SIG-M5 treated with dmso at 0.1 percent for 504 hours (cell line): ENCODE measurements at regions not wholly inside any gene's neighbourhood (a gene's known extent, or its start where the extent isn't known, plus 50 kb on each side); places are given as distances from the start of the nearest gene placed in this dataset.

Experiments
- DNase-seq: peaks from one replicate; lab custom pipeline; 2025; ENCODE audit not compliant: unreplicated experiment; lab: John Stamatoyannopoulos, UW

- DNase-seq, result no peak
These were observed 243.7 kb upstream of the PHYHIPL start for GRCh38 chr10:58932577-58933314.

GRCh38 chr10:58936364-58936763, 240.1 kb upstream of the PHYHIPL start:
- no peak for DNase-seq

- DNase-seq, result no peak
These were observed 239.0 kb upstream of the PHYHIPL start for GRCh38 chr10:58937423-58937822.

GRCh38 chr10:58942724-58943123, 233.7 kb upstream of the PHYHIPL start:
- no peak for DNase-seq

GRCh38 chr10:58943256-58943890, 233.1 kb upstream of the PHYHIPL start:
- DNase-seq, result no peak

GRCh38 chr10:58943960-58944359, 232.5 kb upstream of the PHYHIPL start:
- no peak for DNase-seq

- DNase-seq, result no peak
These were observed 228.1 kb upstream of the PHYHIPL start for GRCh38 chr10:58948303-58948702.

- no peak for DNase-seq
These were observed 225.8 kb upstream of the PHYHIPL start for GRCh38 chr10:58950618-58951017.

- no peak for DNase-seq
These were observed 225.4 kb upstream of the PHYHIPL start for GRCh38 chr10:58951087-58951486.

- no peak for DNase-seq
These were observed 224.7 kb upstream of the PHYHIPL start for GRCh38 chr10:58951746-58952145.

- DNase-seq, result no peak
These were observed 224.3 kb upstream of the PHYHIPL start for GRCh38 chr10:58952162-58952601.

- no peak for DNase-seq
These were observed 223.5 kb upstream of the PHYHIPL start for GRCh38 chr10:58952747-58953466.

- no peak for DNase-seq
These were observed 222.3 kb upstream of the PHYHIPL start for GRCh38 chr10:58954178-58954577.

GRCh38 chr10:58955615-58956014, 220.8 kb upstream of the PHYHIPL start:
- no peak for DNase-seq

- DNase-seq, result no peak
These were observed 219.5 kb upstream of the PHYHIPL start for GRCh38 chr10:58956926-58957325.

GRCh38 chr10:58957517-58957916, 218.9 kb upstream of the PHYHIPL start:
- no peak for DNase-seq

GRCh38 chr10:58963101-58963534, 213.3 kb upstream of the PHYHIPL start:
- DNase-seq, result no peak

- no peak for DNase-seq
These were observed 212.7 kb upstream of the PHYHIPL start for GRCh38 chr10:58963723-58964124.

GRCh38 chr10:58965855-58966254, 210.6 kb upstream of the PHYHIPL start:
- no peak for DNase-seq

GRCh38 chr10:58967551-58968388, 208.7 kb upstream of the PHYHIPL start:
- no peak for DNase-seq

GRCh38 chr10:58968389-58968755, 208.1 kb upstream of the PHYHIPL start:
- DNase-seq, result no peak
